ENCODE measurements at regions not wholly inside any gene's neighbourhood (a gene's known extent, or its start where the extent isn't known, plus 50 kb on each side); places are given as distances from the start of the nearest gene placed in this dataset.

- H4K20me1 ChIP-seq (ENCODE audit: insufficient read depth, low read length) = no peaks in the 10 kb centered on the region
- H3K4me1 ChIP-seq (ENCODE audit: low read length) = no peaks in the 10 kb centered on the region
- no peaks in the 10 kb centered on the region for H3K9me2 ChIP-seq (replicated peaks; ENCODE audit: insufficient read depth, low read length)
- TF ChIP-seq EZH2phosphoT487 (IDR thresholded peaks at IDR 0.05; ENCODE audit: low read length) (no peak), CTCF (IDR thresholded peaks at IDR 0.05; ENCODE audit: low read length) (no peak), EZH2 (optimal IDR thresholded peaks at IDR 0.05; ENCODE audit: low read depth, low read length) (no peak)
- no peaks in the 10 kb centered on the region for H3F3A ChIP-seq (ENCODE audit: insufficient read depth, low read length)
- no peaks in the 10 kb centered on the region for H3K36me3 ChIP-seq (replicated peaks; ENCODE audit: insufficient read depth, low read length)
- H3K27me3 ChIP-seq (replicated peaks; ENCODE audit: insufficient read depth, low read length) = no peaks in the 10 kb centered on the region
- no peaks in the 10 kb centered on the region for H3K79me2 ChIP-seq (ENCODE audit: low read length)
- no peak overlapping the region for H3K4me2 ChIP-seq (ENCODE audit: low read depth, low read length)
- no peak overlapping the region for H3K27ac ChIP-seq (ENCODE audit: low read length)
- H3K4me3 ChIP-seq (ENCODE audit: low read length) = no peak overlapping the region
- H3K9me3 ChIP-seq (replicated peaks; ENCODE audit: insufficient read depth, low read length) = no peaks in the 10 kb centered on the region
- H3K9ac ChIP-seq (ENCODE audit: low read length) = no peak overlapping the region
- no peak for DNase-seq
- H2AFZ ChIP-seq (ENCODE audit: low read length) = no peak overlapping the region
Measured at GRCh38 chr11:42576318-42576717, 735.5 kb upstream of the API5 start.

- Histone ChIP-seq H4K20me1 (ENCODE audit: insufficient read depth, low read length) (no peaks in the 10 kb centered on the region), H3K27ac (ENCODE audit: low read length) (no peak overlapping the region), H3K9ac (ENCODE audit: low read length) (no peak overlapping the region), H3K27me3 (replicated peaks; ENCODE audit: insufficient read depth, low read length) (no peaks in the 10 kb centered on the region), H3K4me2 (ENCODE audit: low read depth, low read length) (no peak overlapping the region), H3K4me3 (ENCODE audit: low read length) (no peak overlapping the region), H3K79me2 (ENCODE audit: low read length) (no peaks in the 10 kb centered on the region), H3K36me3 (replicated peaks; ENCODE audit: insufficient read depth, low read length) (no peaks in the 10 kb centered on the region), H3K4me1 (ENCODE audit: low read length) (no peaks in the 10 kb centered on the region), H2AFZ (ENCODE audit: low read length) (no peak overlapping the region), H3F3A (ENCODE audit: insufficient read depth, low read length) (no peaks in the 10 kb centered on the region), H3K9me3 (replicated peaks; ENCODE audit: insufficient read depth, low read length) (no peaks in the 10 kb centered on the region), H3K9me2 (replicated peaks; ENCODE audit: insufficient read depth, low read length) (no peaks in the 10 kb centered on the region)
- TF ChIP-seq CTCF (IDR thresholded peaks at IDR 0.05; ENCODE audit: low read length) = no peak
- TF ChIP-seq EZH2phosphoT487 (IDR thresholded peaks at IDR 0.05; ENCODE audit: low read length) = no peak
- no peak for TF ChIP-seq EZH2 (optimal IDR thresholded peaks at IDR 0.05; ENCODE audit: low read depth, low read length)
- DNase-seq = no peak
Measured at GRCh38 chr11:42589286-42589685, 722.5 kb upstream of the API5 start.

GRCh38 chr11:42591841-42592240 lies 720.0 kb upstream of the API5 start:
- H3K27ac ChIP-seq (ENCODE audit: low read length) = no peak overlapping the region
- H3K9ac ChIP-seq (ENCODE audit: low read length) = no peak overlapping the region
- no peak overlapping the region for H3K4me3 ChIP-seq (ENCODE audit: low read length)
- H3K27me3 ChIP-seq (replicated peaks; ENCODE audit: insufficient read depth, low read length) = no peaks in the 10 kb centered on the region
- H3K9me3 ChIP-seq (replicated peaks; ENCODE audit: insufficient read depth, low read length) = no peaks in the 10 kb centered on the region
- H3K36me3 ChIP-seq (replicated peaks; ENCODE audit: insufficient read depth, low read length) = no peaks in the 10 kb centered on the region
- H3K79me2 ChIP-seq (ENCODE audit: low read length) = no peaks in the 10 kb centered on the region
- no peaks in the 10 kb centered on the region for H4K20me1 ChIP-seq (ENCODE audit: insufficient read depth, low read length)
- H3K9me2 ChIP-seq (replicated peaks; ENCODE audit: insufficient read depth, low read length) = no peaks in the 10 kb centered on the region
- DNase-seq = no peak
- no peaks in the 10 kb centered on the region for H3F3A ChIP-seq (ENCODE audit: insufficient read depth, low read length)
- no peaks in the 10 kb centered on the region for H3K4me1 ChIP-seq (ENCODE audit: low read length)
- H3K4me2 ChIP-seq (ENCODE audit: low read depth, low read length) = no peak overlapping the region
- H2AFZ ChIP-seq (ENCODE audit: low read length) = no peak overlapping the region
- no peak for TF ChIP-seq EZH2 (optimal IDR thresholded peaks at IDR 0.05; ENCODE audit: low read depth, low read length)
- no peak for TF ChIP-seq CTCF (IDR thresholded peaks at IDR 0.05; ENCODE audit: low read length)
- no peak for TF ChIP-seq EZH2phosphoT487 (IDR thresholded peaks at IDR 0.05; ENCODE audit: low read length)

Measured in MM.1S (cell line).